SK-N-SH (cell line): ENCODE measurements at regions not wholly inside any gene's neighbourhood (a gene's known extent, or its start where the extent isn't known, plus 50 kb on each side); places are given as distances from the start of the nearest gene placed in this dataset.

Experiments used
- CTCF ChIA-PET: fragments of 300-600, 350-600 bp; formaldehyde crosslinking; extraction: SDS; loops from one replicate; lab custom pipeline; 2021; lab: Yijun Ruan, JAX
- POLR2A ChIA-PET: fragments of 350-600 bp; sonication (Branson Sonifier 250); formaldehyde crosslinking; extraction: SDS; loops from one replicate; lab custom pipeline; 2020; ENCODE audit warnings: antibody characterized with exemption, inconsistent platforms; lab: Yijun Ruan, JAX
- DNase-seq: peaks from one replicate; pipeline ENCODE4 v3.0.0; 2012
- H2AFZ ChIP-seq: fragments of 200-600 bp; sonication (generic); 2 replicates; pipeline ENCODE4 v1.8.1; 2016; ENCODE audit warnings: antibody characterized with exemption, mild to moderate bottlenecking, low read depth
- H3F3A ChIP-seq: fragments of 200-600 bp; sonication (generic); replicated peaks from 2 replicates; pipeline ENCODE3; 2016; ENCODE audit warnings: antibody characterized with exemption, mild to moderate bottlenecking; ENCODE audit not compliant: insufficient read depth
- H3K27ac ChIP-seq, 2 experiments: fragments of 200-500 bp in 1 of 2; fragments of 200-600 bp in 1 of 2; sonication (Bioruptor generic) in 1 of 2; sonication (generic), shearing (Covaris generic) in 1 of 2; 2 replicates each; pipeline versions ENCODE4 v1.5.1 to v1.6.1; 2014 to 2016; ENCODE audit warnings: low read depth in 2 of 2, inconsistent platforms in 1 of 2, low read length in 1 of 2, mild to moderate bottlenecking in 1 of 2, mixed read lengths in 1 of 2
- H3K27me3 ChIP-seq: fragments of 200-600 bp; sonication (generic), shearing (Covaris generic); 2 replicates; pipeline ENCODE4 v1.6.1; 2016; ENCODE audit warnings: mixed run types; ENCODE audit not compliant: insufficient read depth
- H3K36me3 ChIP-seq, 2 experiments: fragments of 200-500 bp in 1 of 2; fragments of 200-600 bp in 1 of 2; sonication (Bioruptor generic) in 1 of 2; sonication (generic) in 1 of 2; replicated peaks in 1 of 2; 2 replicates each; pipeline versions ENCODE3 to v1.5.1; 2014 to 2016; ENCODE audit warnings: low read length in 1 of 2, mild to moderate bottlenecking in 1 of 2; ENCODE audit not compliant: insufficient read depth in 2 of 2, control insufficient read depth in 1 of 2
- H3K4me1 ChIP-seq, 2 experiments: fragments of 200-500 bp in 1 of 2; fragments of 200-600 bp in 1 of 2; sonication (Bioruptor generic) in 1 of 2; sonication (generic), shearing (Covaris generic) in 1 of 2; 2 replicates each; pipeline versions ENCODE4 v1.5.1 to v1.6.1; 2014 to 2016; ENCODE audit warnings: low read depth in 1 of 2, low read length in 1 of 2, mixed run types in 1 of 2; ENCODE audit not compliant: insufficient read depth in 2 of 2, control insufficient read depth in 1 of 2
- H3K4me2 ChIP-seq: fragments of 200-600 bp; sonication (generic), shearing (Covaris generic); 2 replicates; pipeline ENCODE4 v1.6.1; 2017; ENCODE audit warnings: mixed run types
- H3K4me3 ChIP-seq, 2 experiments: fragments of 200-500 bp in 1 of 2; fragments of 200-600 bp in 1 of 2; sonication (Bioruptor generic) in 1 of 2; sonication (generic), shearing (Covaris generic) in 1 of 2; 2 replicates each; pipeline versions ENCODE4 v1.5.1 to v1.8.1; 2014 to 2016; ENCODE audit warnings: low read depth in 2 of 2, inconsistent platforms in 1 of 2, low read length in 1 of 2, mild to moderate bottlenecking in 1 of 2, mixed read lengths in 1 of 2, moderate library complexity in 1 of 2
- H3K79me2 ChIP-seq: fragments of 200-600 bp; sonication (generic); 2 replicates; pipeline ENCODE4 v1.8.1; 2017; ENCODE audit warnings: mild to moderate bottlenecking; ENCODE audit not compliant: insufficient read depth
- H3K9ac ChIP-seq: fragments of 200-600 bp; sonication (generic); 2 replicates; pipeline ENCODE4 v1.6.1; 2017; ENCODE audit warnings: mixed run types
- H3K9me2 ChIP-seq: fragments of 200-600 bp; sonication (generic); 2 replicates; pipeline ENCODE4 v1.6.1; 2017; ENCODE audit warnings: mixed run types
- H3K9me3 ChIP-seq: fragments of 200-600 bp; sonication (generic); 2 replicates; pipeline ENCODE4 v1.6.1; 2017; ENCODE audit warnings: mixed run types, mild to moderate bottlenecking, moderate library complexity
- H4K20me1 ChIP-seq: fragments of 200-600 bp; sonication (generic); 2 replicates; pipeline ENCODE4 v1.6.1; 2017; ENCODE audit warnings: mild to moderate bottlenecking, mixed run types; ENCODE audit not compliant: insufficient read depth
- CHD2 ChIP-seq: fragments of 150-350 bp; IDR thresholded peaks from 2 replicates; pipeline ENCODE4 v1.6.1; 2018; ENCODE audit warnings: low read length; ENCODE audit not compliant: partially characterized antibody
- FOXM1 ChIP-seq: IDR thresholded peaks from 2 replicates; pipeline ENCODE4 v1.4.0; 2012; ENCODE audit warnings: low read depth, mild to moderate bottlenecking
- IRF3 ChIP-seq: fragments of 150-350 bp; IDR thresholded peaks from 2 replicates; pipeline ENCODE4 v1.6.1; 2016; ENCODE audit warnings: mild to moderate bottlenecking, low read depth, low read length
- MAX ChIP-seq: IDR thresholded peaks from 2 replicates; pipeline ENCODE4 v1.4.0; 2012; ENCODE audit warnings: low read depth
- MXI1 ChIP-seq: IDR thresholded peaks from 2 replicates; pipeline ENCODE4 v1.6.1; 2012; ENCODE audit warnings: mild to moderate bottlenecking, low read depth, low read length, improper control_type of control experiment
- NRF1 ChIP-seq: IDR thresholded peaks from 2 replicates; pipeline ENCODE4 v1.6.1; 2012; ENCODE audit warnings: low read depth, mild to moderate bottlenecking, low read length
- RAD21 ChIP-seq: IDR thresholded peaks from 2 replicates; pipeline ENCODE4 v1.6.1; 2012; ENCODE audit warnings: mild to moderate bottlenecking, low read length
- RCOR1 ChIP-seq: fragments of 150-350 bp; IDR thresholded peaks from 2 replicates; pipeline ENCODE4 v1.6.1; 2017; ENCODE audit warnings: antibody characterized with exemption, low read length
- RFX5 ChIP-seq: IDR thresholded peaks from 2 replicates; pipeline ENCODE4 v1.6.1; 2012; ENCODE audit warnings: mild to moderate bottlenecking, improper control_type of control experiment, low read length
- SIN3A ChIP-seq: IDR thresholded peaks from 2 replicates; pipeline ENCODE4 v1.6.1; 2012; ENCODE audit warnings: low read depth, mild to moderate bottlenecking, low read length, moderate library complexity, borderline replicate concordance
- SMC3 ChIP-seq: IDR thresholded peaks from 2 replicates; pipeline ENCODE4 v1.6.1; 2012; ENCODE audit warnings: low read depth, low read length, improper control_type of control experiment
- TCF12 ChIP-seq: IDR thresholded peaks from 2 replicates; pipeline ENCODE4 v1.4.0; 2012
- WGBS: methylation state at CpG from one replicate; pipeline ENCODE4 v1.1.6; 2017; ENCODE audit warnings: low lambda C conversion rate; 5-methylcytosine and 5-hydroxymethylcytosine counted together
- TF ChIP-seq, protein P1 (sequence below): IDR thresholded peaks from 2 replicates; pipeline ENCODE4 v1.4.0; 2012; ENCODE audit warnings: low read depth, borderline replicate concordance
- TF ChIP-seq, protein P2 (sequence below): fragments of 200-600 bp; sonication (generic); IDR thresholded peaks from 2 replicates; pipeline ENCODE4 v1.6.1; 2017; ENCODE audit warnings: antibody characterized with exemption, mild to moderate bottlenecking, moderate library complexity
- TF ChIP-seq, protein P3 (sequence below): IDR thresholded peaks from 2 replicates; pipeline ENCODE4 v1.6.1; 2012; ENCODE audit warnings: mild to moderate bottlenecking, low read depth, low read length, moderate library complexity

DNA sequence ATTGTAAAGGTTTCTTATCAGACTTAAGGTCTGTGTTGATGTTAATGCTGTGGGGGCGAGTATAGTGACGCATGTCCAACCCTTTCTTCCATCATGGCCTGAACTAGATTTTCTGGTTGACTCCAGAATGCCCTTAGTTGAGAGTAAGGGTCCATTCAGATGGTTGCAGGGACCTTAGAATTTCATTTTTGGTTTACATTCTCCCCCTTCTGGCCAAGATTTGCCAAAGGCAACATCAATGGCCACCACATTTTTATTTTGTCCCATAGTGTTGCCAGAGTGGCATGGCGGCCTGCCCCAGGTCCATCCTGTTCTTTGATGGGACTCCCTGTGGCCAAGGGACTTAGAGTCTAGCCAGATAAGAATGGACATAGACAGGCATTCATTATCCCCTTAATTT lies 368.5 kb downstream of the GPM6A start:
- Histone ChIP-seq H3K27ac (no peak overlapping the region), H3K4me2 (no peak overlapping the region), H3K9ac (no peak overlapping the region), H3K36me3 (no peaks in the 10 kb centered on the region), H3F3A (no peaks in the 10 kb centered on the region), H3K4me1 (no peaks in the 10 kb centered on the region), H2AFZ (no peak overlapping the region), H3K79me2 (no peaks in the 10 kb centered on the region), H4K20me1 (no peaks in the 10 kb centered on the region), H3K4me3 (no peak overlapping the region), H3K9me2 (no peaks in the 10 kb centered on the region), H3K27me3 (no peaks in the 10 kb centered on the region), H3K9me3 (no peaks in the 10 kb centered on the region)
- 27% methylated on average over 3 of the region's 3 CpGs for WGBS
- CTCF ChIA-PET = no interaction called here
- TF ChIP-seq RFX5 = no peak
- TF ChIP-seq NRF1 = no peak
- no peak for TF ChIP-seq MXI1
- TF ChIP-seq, protein P1, sequence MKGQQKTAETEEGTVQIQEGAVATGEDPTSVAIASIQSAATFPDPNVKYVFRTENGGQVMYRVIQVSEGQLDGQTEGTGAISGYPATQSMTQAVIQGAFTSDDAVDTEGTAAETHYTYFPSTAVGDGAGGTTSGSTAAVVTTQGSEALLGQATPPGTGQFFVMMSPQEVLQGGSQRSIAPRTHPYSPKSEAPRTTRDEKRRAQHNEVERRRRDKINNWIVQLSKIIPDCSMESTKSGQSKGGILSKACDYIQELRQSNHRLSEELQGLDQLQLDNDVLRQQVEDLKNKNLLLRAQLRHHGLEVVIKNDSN = no peak
- no peak for TF ChIP-seq SMC3
- TF ChIP-seq RAD21 = 0 out of 2 replicates have a peak, but pooled peaks have one; percentile 16
- TF ChIP-seq RCOR1 = no peak
- TF ChIP-seq, protein P2, sequence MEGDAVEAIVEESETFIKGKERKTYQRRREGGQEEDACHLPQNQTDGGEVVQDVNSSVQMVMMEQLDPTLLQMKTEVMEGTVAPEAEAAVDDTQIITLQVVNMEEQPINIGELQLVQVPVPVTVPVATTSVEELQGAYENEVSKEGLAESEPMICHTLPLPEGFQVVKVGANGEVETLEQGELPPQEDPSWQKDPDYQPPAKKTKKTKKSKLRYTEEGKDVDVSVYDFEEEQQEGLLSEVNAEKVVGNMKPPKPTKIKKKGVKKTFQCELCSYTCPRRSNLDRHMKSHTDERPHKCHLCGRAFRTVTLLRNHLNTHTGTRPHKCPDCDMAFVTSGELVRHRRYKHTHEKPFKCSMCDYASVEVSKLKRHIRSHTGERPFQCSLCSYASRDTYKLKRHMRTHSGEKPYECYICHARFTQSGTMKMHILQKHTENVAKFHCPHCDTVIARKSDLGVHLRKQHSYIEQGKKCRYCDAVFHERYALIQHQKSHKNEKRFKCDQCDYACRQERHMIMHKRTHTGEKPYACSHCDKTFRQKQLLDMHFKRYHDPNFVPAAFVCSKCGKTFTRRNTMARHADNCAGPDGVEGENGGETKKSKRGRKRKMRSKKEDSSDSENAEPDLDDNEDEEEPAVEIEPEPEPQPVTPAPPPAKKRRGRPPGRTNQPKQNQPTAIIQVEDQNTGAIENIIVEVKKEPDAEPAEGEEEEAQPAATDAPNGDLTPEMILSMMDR = peak; percentile 37; the same call in 1 of the 2 replicates
- DNase-seq = no peak
- POLR2A ChIA-PET = no interaction called here

GRCh38 chr4:175444512-175444911 lies 367.6 kb downstream of the GPM6A start:
- Histone ChIP-seq H3K9me2 (no peaks in the 10 kb centered on the region), H3F3A (no peaks in the 10 kb centered on the region), H3K36me3 (no peaks in the 10 kb centered on the region), H3K4me1 (no peaks in the 10 kb centered on the region), H3K9me3 (no peaks in the 10 kb centered on the region), H2AFZ (no peak overlapping the region), H3K4me3 (no peak overlapping the region), H3K27ac (no peak overlapping the region), H3K4me2 (no peak overlapping the region), H3K79me2 (no peaks in the 10 kb centered on the region), H3K9ac (no peak overlapping the region), H4K20me1 (no peaks in the 10 kb centered on the region), H3K27me3 (no peaks in the 10 kb centered on the region)
- DNase-seq = no peak
- TF ChIP-seq, protein P3, sequence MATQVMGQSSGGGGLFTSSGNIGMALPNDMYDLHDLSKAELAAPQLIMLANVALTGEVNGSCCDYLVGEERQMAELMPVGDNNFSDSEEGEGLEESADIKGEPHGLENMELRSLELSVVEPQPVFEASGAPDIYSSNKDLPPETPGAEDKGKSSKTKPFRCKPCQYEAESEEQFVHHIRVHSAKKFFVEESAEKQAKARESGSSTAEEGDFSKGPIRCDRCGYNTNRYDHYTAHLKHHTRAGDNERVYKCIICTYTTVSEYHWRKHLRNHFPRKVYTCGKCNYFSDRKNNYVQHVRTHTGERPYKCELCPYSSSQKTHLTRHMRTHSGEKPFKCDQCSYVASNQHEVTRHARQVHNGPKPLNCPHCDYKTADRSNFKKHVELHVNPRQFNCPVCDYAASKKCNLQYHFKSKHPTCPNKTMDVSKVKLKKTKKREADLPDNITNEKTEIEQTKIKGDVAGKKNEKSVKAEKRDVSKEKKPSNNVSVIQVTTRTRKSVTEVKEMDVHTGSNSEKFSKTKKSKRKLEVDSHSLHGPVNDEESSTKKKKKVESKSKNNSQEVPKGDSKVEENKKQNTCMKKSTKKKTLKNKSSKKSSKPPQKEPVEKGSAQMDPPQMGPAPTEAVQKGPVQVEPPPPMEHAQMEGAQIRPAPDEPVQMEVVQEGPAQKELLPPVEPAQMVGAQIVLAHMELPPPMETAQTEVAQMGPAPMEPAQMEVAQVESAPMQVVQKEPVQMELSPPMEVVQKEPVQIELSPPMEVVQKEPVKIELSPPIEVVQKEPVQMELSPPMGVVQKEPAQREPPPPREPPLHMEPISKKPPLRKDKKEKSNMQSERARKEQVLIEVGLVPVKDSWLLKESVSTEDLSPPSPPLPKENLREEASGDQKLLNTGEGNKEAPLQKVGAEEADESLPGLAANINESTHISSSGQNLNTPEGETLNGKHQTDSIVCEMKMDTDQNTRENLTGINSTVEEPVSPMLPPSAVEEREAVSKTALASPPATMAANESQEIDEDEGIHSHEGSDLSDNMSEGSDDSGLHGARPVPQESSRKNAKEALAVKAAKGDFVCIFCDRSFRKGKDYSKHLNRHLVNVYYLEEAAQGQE = no peak
- no peak for TF ChIP-seq CHD2
- TF ChIP-seq TCF12 = no peak
- TF ChIP-seq MAX = no peak
- no peak for TF ChIP-seq IRF3
- TF ChIP-seq SMC3 = no peak
- TF ChIP-seq, protein P2 = no peak
- no peak for TF ChIP-seq FOXM1
- no peak for TF ChIP-seq SIN3A
- ChIA-PET POLR2A (no interaction called here), CTCF (no interaction called here)
- WGBS = 28% methylated on average over 4 of the region's 4 CpGs
